ENCODE measurements at regions not wholly inside any gene's neighbourhood (a gene's known extent, or its start where the extent isn't known, plus 50 kb on each side); places are given as distances from the start of the nearest gene placed in this dataset.

GRCh38 chr7:41035794-41036193 lies 667.1 kb downstream of the INHBA start:
- TF ChIP-seq POLR2AphosphoS5 (IDR thresholded peaks at IDR 0.05; ENCODE audit: low read depth, low read length) (no peak), POLR2A (IDR thresholded peaks at IDR 0.05; ENCODE audit: low read depth, low read length) (no peak)
